ENCODE measurements at regions not wholly inside any gene's neighbourhood (a gene's known extent, or its start where the extent isn't known, plus 50 kb on each side); places are given as distances from the start of the nearest gene placed in this dataset.

GRCh38 chr10:44105696-44106095 is 279.2 kb downstream of the CXCL12 start:
- Histone ChIP-seq H4K5ac (ENCODE audit: insufficient read length, low read depth, low read length) (no peak overlapping the region), H3K4me3 (ENCODE audit: extremely low read depth in 1 of 4, insufficient read depth in 2 of 4, low read depth in 3 of 4, low read length in 4 of 4) (no peak overlapping the region), H3K4me2 (ENCODE audit: insufficient read depth in 1 of 2, low read depth in 2 of 2, low read length in 2 of 2) (no peak overlapping the region), H3K23me2 (ENCODE audit: low read depth, low read length) (no peaks in the 10 kb centered on the region), H3K23ac (ENCODE audit: insufficient read length) (no peak overlapping the region), H3K9ac (replicated peaks in 1 of 4; ENCODE audit: extremely low read depth in 1 of 4, low read depth in 3 of 4, low read length in 3 of 4) (no peak overlapping the region), H2AFZ (ENCODE audit: low read length) (no peak overlapping the region), H2BK5ac (ENCODE audit: low read depth, low read length) (no peak overlapping the region), H3K9me3 (ENCODE audit: insufficient read depth in 2 of 2, low read depth in 1 of 2, low read length in 1 of 2) (no peaks in the 10 kb centered on the region; a peak in 1 of 4 replicates), H2BK20ac (ENCODE audit: low read length) (no peak overlapping the region), H3K27ac (ENCODE audit: low read depth, low read length) (no peak overlapping the region), H3K79me2 (ENCODE audit: control insufficient read depth in 1 of 2, insufficient read depth in 2 of 2, low read length in 2 of 2) (no peaks in the 10 kb centered on the region), H3K14ac (ENCODE audit: insufficient read length) (no peak overlapping the region), H3K18ac (ENCODE audit: extremely low read depth, low read length) (no peak overlapping the region), H3K56ac (replicated peaks; ENCODE audit: insufficient read length, low read depth, low read length) (no peak overlapping the region), H3K36me3 (ENCODE audit: control insufficient read depth in 2 of 4, insufficient read depth in 4 of 4, low read length in 3 of 4) (no peaks in the 10 kb centered on the region), H2BK12ac (ENCODE audit: low read depth, low read length) (no peak overlapping the region), H4K8ac (ENCODE audit: extremely low read depth, insufficient read depth, low read length) (no peak overlapping the region), H4K20me1 (replicated peaks in 1 of 2; ENCODE audit: control insufficient read depth in 1 of 2, insufficient read depth in 2 of 2, low read length in 2 of 2) (no peaks in the 10 kb centered on the region), H2AK5ac (ENCODE audit: low read depth, low read length) (no peak overlapping the region), H2BK15ac (ENCODE audit: low read length) (no peak overlapping the region), H4K91ac (replicated peaks; ENCODE audit: insufficient read length, low read length) (no peak overlapping the region), H3K4ac (replicated peaks; ENCODE audit: insufficient read length, low read depth, low read length) (no peak overlapping the region), H3K27me3 (replicated peaks in 1 of 4; ENCODE audit: control insufficient read depth in 3 of 4, extremely low read depth in 1 of 4, insufficient read depth in 3 of 4, low read length in 3 of 4) (no peaks in the 10 kb centered on the region), H3K4me1 (replicated peaks in 1 of 4; ENCODE audit: control insufficient read depth in 3 of 4, insufficient read depth in 4 of 4, low read length in 3 of 4) (peaks cover 0 to 5% (median 1%) of the 10 kb centered on the region in 4 experiments; a peak in 2 of 7 replicates), H2BK120ac (replicated peaks; ENCODE audit: low read depth, low read length) (no peak overlapping the region), H3K79me1 (ENCODE audit: low read depth, low read length) (no peaks in the 10 kb centered on the region)
- POLR2A ChIA-PET (ENCODE audit: partially characterized antibody): no interaction called here
- FAIRE-seq: no peak
- CTCF ChIA-PET (ENCODE audit: partially characterized antibody): no interaction called here
- WGBS, 2 experiments (ENCODE audit: extremely low coverage in 1 of 2, insufficient coverage in 1 of 2, insufficient read length in 1 of 2, insufficient replicate concordance in 2 of 2, low coverage in 1 of 2, low lambda C conversion rate in 2 of 2, missing lambda C conversion rate in 1 of 2): 85% methylated on average over 4 of the region's 4 CpGs; no CpG with 5 or more reads in 1 of the 2 experiments
- TF ChIP-seq TBP (IDR thresholded peaks at IDR 0.05; ENCODE audit: low read depth, low read length) (no peak), SRF (IDR thresholded peaks at IDR 0.05; ENCODE audit: low read depth, low read length) (no peak), RNF2 (IDR thresholded peaks at IDR 0.05; ENCODE audit: borderline replicate concordance, low read depth, low read length, missing control alignments, poor library complexity, severe bottlenecking) (no peak), BRCA1 (IDR thresholded peaks at IDR 0.05; ENCODE audit: low read depth, low read length) (no peak), JUN (IDR thresholded peaks at IDR 0.05; ENCODE audit: low read depth, low read length) (no peak), RBBP5 (IDR thresholded peaks at IDR 0.05; ENCODE audit: borderline replicate concordance, low read depth, low read length) (no peak), EZH2 (IDR thresholded peaks at IDR 0.05; ENCODE audit: low read depth, low read length, severe bottlenecking) (no peak), CTCF (IDR thresholded peaks at IDR 0.05; ENCODE audit: control extremely low read depth in 1 of 3, insufficient read depth in 1 of 3, low read depth in 1 of 3, low read length in 3 of 3) (no peak), CREB1 (IDR thresholded peaks at IDR 0.05) (no peak), MAX (IDR thresholded peaks at IDR 0.05) (no peak), CHD2 (IDR thresholded peaks at IDR 0.05; ENCODE audit: low read length) (no peak), SAP30 (IDR thresholded peaks at IDR 0.05; ENCODE audit: insufficient read depth, insufficient replicate concordance, low read length) (no peak)
- no peak for DNase-seq (ENCODE audit: low read depth in 1 of 2, low spot score in 2 of 2)

Measured in H1 (cell line).